Activated CD8-positive, alpha-beta T cell treated with anti-CD3 and anti-CD28 coated beads for 36 hours (primary cell): ENCODE measurements at regions not wholly inside any gene's neighbourhood (a gene's known extent, or its start where the extent isn't known, plus 50 kb on each side); places are given as distances from the start of the nearest gene placed in this dataset.
"Not testable (repeated sequence)": the region's sequence is repeated elsewhere in the genome, so short reads cannot be mapped to it uniquely, and the experiment has no call there.

Experiments
- ATAC-seq: fragments of 200-7000 bp; cut with Tn5 transposase; one replicate; pipeline ENCODE4 v1.10.0; 2021; ENCODE audit warnings: mild to moderate bottlenecking, moderate library complexity
- CTCF ChIA-PET: fragments of 350-600 bp; sonication (Branson Sonifier 250); formaldehyde crosslinking; loops from one replicate; lab custom pipeline; 2021; ENCODE audit warnings: antibody characterized with exemption; lab: Charles Lee
- POLR2A ChIA-PET: fragments of 350-600 bp; sonication (Branson Sonifier 250); formaldehyde crosslinking; loops from one replicate; lab custom pipeline; 2021; ENCODE audit warnings: antibody characterized with exemption; lab: Charles Lee
- DNase-seq: peaks from one replicate; pipeline ENCODE4 v3.0.0-alpha.2; 2020
- H3K27ac Mint-ChIP-seq: one replicate; pipeline ENCODE4 v1.8.0; 2021; ENCODE audit warnings: mild to moderate bottlenecking, mixed read lengths
- H3K27me3 Mint-ChIP-seq: one replicate; pipeline ENCODE4 v1.8.0; 2021; ENCODE audit warnings: mixed read lengths
- H3K36me3 Mint-ChIP-seq: one replicate; pipeline ENCODE4 v1.8.0; 2021; ENCODE audit warnings: low read depth, mixed read lengths
- H3K4me1 Mint-ChIP-seq: one replicate; pipeline ENCODE4 v1.8.0; 2021; ENCODE audit warnings: low read depth, mixed read lengths
- H3K4me3 Mint-ChIP-seq: one replicate; pipeline ENCODE4 v1.8.0; 2021; ENCODE audit warnings: mild to moderate bottlenecking, moderate library complexity, mixed read lengths
- H3K9me3 Mint-ChIP-seq: one replicate; pipeline ENCODE4 v1.8.0; 2021; ENCODE audit warnings: mixed read lengths
- intact Hi-C: fragments of 100-400 bp; cut with micrococcal nuclease; formaldehyde crosslinking; loops from one replicate; pipeline ENCODE4 v1.10.0; 2022
- TF ChIP-seq, protein P1 (sequence below): fragments of 200-600 bp; IDR thresholded peaks from one replicate; pipeline ENCODE4 v1.8.0; 2022; ENCODE audit warnings: antibody characterized with exemption, mild to moderate bottlenecking

DNA sequence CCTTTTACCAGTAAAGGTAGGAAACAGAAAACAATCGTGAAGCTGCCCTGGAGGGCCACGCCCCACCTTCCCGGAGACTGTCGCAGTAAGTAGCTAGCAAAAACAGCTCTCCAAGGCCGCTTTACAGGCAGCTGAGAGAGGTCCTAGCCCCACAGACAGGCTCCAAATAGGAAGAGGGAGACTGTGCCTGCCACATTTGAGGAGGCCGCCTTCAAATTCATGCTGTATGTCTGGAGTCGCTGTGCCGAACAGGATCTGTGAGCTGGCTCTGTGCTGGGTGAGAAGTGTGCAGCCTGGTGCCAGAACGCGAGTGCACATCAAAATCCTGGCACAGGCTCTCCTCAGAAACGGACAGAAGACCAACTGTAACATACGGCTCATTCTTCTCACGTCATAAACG lies 582.2 kb downstream of the CETN3 start:
- intact Hi-C loops, result no loop called here
- H3K4me3 Mint-ChIP-seq, result no peak overlapping the region
- POLR2A ChIA-PET, result no interaction called here

DNA sequence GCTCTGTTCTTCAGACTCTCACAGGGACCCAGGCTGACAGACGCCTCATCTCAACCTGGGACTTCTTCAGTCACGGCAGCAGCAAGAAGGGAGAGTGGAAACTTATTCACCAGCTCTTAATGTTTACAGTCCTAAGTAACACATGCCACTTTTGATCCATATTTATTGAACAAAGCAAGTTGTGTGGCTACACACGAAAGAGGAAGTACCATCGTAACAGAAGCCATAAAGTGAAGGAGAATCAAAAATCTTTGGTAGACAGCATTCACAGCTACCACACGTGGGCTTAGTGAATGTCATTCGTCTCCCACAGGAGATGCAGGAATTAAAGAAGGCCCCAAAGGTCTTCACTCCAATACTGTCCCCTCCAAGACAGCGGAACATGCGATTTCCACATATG lies 582.6 kb downstream of the CETN3 start:
- DNase-seq (no peak), ATAC-seq (no peak)
- POLR2A ChIA-PET, result no interaction called here
- CTCF ChIA-PET, result no interaction called here
- H3K4me3 Mint-ChIP-seq, result no peak overlapping the region
- no peaks in the 10 kb centered on the region for H3K27me3 Mint-ChIP-seq
- intact Hi-C loops, result no loop called here
- peaks cover 4% of the 10 kb centered on the region for H3K9me3 Mint-ChIP-seq
- no peaks in the 10 kb centered on the region for H3K4me1 Mint-ChIP-seq
- H3K27ac Mint-ChIP-seq, result no peak overlapping the region
- TF ChIP-seq, protein P1, sequence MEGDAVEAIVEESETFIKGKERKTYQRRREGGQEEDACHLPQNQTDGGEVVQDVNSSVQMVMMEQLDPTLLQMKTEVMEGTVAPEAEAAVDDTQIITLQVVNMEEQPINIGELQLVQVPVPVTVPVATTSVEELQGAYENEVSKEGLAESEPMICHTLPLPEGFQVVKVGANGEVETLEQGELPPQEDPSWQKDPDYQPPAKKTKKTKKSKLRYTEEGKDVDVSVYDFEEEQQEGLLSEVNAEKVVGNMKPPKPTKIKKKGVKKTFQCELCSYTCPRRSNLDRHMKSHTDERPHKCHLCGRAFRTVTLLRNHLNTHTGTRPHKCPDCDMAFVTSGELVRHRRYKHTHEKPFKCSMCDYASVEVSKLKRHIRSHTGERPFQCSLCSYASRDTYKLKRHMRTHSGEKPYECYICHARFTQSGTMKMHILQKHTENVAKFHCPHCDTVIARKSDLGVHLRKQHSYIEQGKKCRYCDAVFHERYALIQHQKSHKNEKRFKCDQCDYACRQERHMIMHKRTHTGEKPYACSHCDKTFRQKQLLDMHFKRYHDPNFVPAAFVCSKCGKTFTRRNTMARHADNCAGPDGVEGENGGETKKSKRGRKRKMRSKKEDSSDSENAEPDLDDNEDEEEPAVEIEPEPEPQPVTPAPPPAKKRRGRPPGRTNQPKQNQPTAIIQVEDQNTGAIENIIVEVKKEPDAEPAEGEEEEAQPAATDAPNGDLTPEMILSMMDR, result no peak
- no peaks in the 10 kb centered on the region for H3K36me3 Mint-ChIP-seq

More for the DNA sequence above, 582.2 kb downstream of the CETN3 start:
- no peaks in the 10 kb centered on the region for H3K27me3 Mint-ChIP-seq
- TF ChIP-seq, protein P1, result no peak
- H3K4me1 Mint-ChIP-seq, result no peaks in the 10 kb centered on the region
- H3K9me3 Mint-ChIP-seq, result peaks cover 4% of the 10 kb centered on the region
- H3K36me3 Mint-ChIP-seq, result no peaks in the 10 kb centered on the region
- H3K27ac Mint-ChIP-seq, result no peak overlapping the region
- ATAC-seq, result no peak
- no peak for DNase-seq
- CTCF ChIA-PET, result no interaction called here

DNA sequence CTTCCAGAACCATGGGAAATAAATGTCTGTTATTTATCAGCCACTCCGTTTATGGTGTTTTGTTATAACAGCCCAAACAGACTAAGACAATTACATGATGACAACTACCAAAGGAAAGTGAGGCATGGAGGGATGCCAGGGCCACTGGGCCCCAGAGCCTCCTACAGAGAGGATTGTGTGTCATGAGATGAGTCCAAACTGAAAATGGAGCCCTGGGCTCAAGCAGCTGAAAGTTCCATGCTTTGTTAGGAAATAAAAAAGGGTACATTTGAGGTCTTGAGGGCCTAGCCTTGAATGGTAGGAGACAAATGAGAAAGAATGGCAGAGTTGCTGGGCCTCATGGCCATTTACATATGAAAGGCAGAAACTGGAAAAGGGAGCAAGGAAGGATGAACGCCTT lies 586.5 kb downstream of the CETN3 start:
- ATAC-seq, result no peak
- Mint-ChIP-seq H3K4me1 (no peaks in the 10 kb centered on the region), H3K9me3 (no peaks in the 10 kb centered on the region), H3K27ac (no peak overlapping the region), H3K4me3 (no peak overlapping the region), H3K36me3 (no peaks in the 10 kb centered on the region), H3K27me3 (no peaks in the 10 kb centered on the region)
- TF ChIP-seq, protein P1, result no peak
- POLR2A ChIA-PET, result no interaction called here
- intact Hi-C loops, result no loop called here
- DNase-seq, result no peak
- CTCF ChIA-PET, result no interaction called here

DNA sequence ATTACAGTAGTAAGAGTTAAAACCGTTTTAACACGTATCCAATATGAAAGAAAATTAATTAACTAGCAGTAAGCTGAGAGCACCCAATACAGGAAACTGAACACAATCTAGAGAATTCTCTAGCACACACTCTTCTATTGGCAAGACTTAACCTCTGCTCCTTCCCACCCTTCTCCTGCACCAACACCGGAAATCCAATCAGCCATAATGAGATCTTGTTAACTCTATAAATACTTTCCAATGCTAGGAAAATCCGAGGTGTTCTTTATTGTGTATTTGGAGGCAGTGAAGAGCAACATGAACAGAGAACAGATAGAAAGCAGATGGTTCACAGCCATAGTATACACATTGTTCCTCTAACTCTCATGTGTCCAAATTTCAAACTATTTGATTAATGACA lies 591.7 kb downstream of the CETN3 start:
- H3K27me3 Mint-ChIP-seq, result no peaks in the 10 kb centered on the region
- DNase-seq (no peak), ATAC-seq (no peak)
- intact Hi-C loops, result no loop called here
- H3K4me3 Mint-ChIP-seq, result no peak overlapping the region
- ChIA-PET CTCF (no interaction called here), POLR2A (no interaction called here)
- no peaks in the 10 kb centered on the region for H3K9me3 Mint-ChIP-seq
- TF ChIP-seq, protein P1, result no peak
- no peaks in the 10 kb centered on the region for H3K4me1 Mint-ChIP-seq
- H3K27ac Mint-ChIP-seq, result no peak overlapping the region
- H3K36me3 Mint-ChIP-seq, result no peaks in the 10 kb centered on the region

DNA sequence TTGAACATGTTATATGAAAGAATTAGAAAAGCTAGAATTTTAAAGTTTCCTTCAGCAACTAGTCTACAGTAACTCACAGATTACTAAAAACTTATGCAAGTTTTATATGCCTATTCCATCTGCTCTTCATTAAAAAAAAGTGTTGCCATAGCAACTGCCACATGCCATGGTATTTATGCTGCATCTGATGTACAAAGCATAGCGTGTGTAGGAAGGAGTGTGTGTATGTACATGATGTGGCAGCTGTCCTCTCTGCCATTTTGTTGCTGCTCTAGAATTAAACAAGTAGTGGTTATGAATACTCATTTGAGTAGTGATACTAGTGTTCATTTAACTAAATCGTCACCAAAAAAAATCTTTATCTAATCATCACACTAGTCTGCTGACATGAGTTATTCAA lies 593.5 kb downstream of the CETN3 start:
- H3K4me3 Mint-ChIP-seq, result no peak overlapping the region
- DNase-seq (no peak), ATAC-seq (no peak)
- intact Hi-C loops, result no loop called here
- H3K9me3 Mint-ChIP-seq, result no peaks in the 10 kb centered on the region
- H3K36me3 Mint-ChIP-seq, result no peaks in the 10 kb centered on the region
- H3K27ac Mint-ChIP-seq, result no peak overlapping the region
- CTCF ChIA-PET, result no interaction called here
- no peaks in the 10 kb centered on the region for H3K27me3 Mint-ChIP-seq
- POLR2A ChIA-PET, result no interaction called here
- H3K4me1 Mint-ChIP-seq, result no peaks in the 10 kb centered on the region
- TF ChIP-seq, protein P1, result no peak

DNA sequence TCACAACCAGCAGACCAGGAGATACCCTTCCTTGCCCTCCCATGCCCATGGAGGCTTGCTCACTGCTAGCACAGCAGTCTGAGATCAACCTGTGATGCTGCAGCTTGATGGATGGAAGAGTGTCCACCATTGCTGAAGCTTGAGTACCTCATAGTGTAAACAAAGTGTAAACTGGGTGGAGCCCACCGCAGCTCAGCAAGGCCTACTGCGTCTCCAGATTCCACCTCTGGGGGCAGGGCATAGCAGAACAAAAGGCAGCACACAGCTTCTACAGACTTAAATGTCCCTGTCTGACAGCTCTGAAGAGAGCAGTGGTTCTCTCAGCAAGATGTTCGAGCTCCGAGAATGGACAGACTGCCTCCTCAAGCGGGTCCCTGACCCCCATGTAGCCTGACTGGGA lies 608.8 kb downstream of the CETN3 start:
- POLR2A ChIA-PET, intact Hi-C loops, H3K36me3 Mint-ChIP-seq, H3K27ac Mint-ChIP-seq, H3K9me3 Mint-ChIP-seq, CTCF ChIA-PET, ATAC-seq, H3K27me3 Mint-ChIP-seq, H3K4me1 Mint-ChIP-seq, H3K4me3 Mint-ChIP-seq, DNase-seq: not testable (repeated sequence)

DNA sequence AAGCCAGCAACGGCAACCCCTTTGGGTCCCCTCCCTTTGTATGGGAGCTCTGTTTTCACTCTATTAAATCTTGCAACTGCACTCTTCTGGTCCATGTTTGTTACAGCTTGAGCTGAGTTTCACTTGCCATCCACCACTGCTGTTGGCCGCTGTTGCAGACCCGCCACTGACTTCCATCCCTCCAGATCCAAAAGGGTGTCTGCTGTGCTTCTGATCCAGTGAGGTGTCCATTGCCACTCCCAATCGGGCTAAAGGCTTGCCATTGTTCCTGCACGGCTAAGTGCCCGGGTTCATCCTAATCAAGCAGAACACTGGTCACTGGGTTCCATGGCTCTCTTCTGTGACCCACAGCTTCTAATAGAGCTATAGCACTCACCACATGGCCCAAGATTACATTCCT lies 615.1 kb downstream of the CETN3 start:
- H3K36me3 Mint-ChIP-seq, CTCF ChIA-PET, H3K27ac Mint-ChIP-seq, intact Hi-C loops, H3K4me3 Mint-ChIP-seq, POLR2A ChIA-PET, H3K4me1 Mint-ChIP-seq, DNase-seq, H3K27me3 Mint-ChIP-seq, ATAC-seq, H3K9me3 Mint-ChIP-seq: not testable (repeated sequence)

DNA sequence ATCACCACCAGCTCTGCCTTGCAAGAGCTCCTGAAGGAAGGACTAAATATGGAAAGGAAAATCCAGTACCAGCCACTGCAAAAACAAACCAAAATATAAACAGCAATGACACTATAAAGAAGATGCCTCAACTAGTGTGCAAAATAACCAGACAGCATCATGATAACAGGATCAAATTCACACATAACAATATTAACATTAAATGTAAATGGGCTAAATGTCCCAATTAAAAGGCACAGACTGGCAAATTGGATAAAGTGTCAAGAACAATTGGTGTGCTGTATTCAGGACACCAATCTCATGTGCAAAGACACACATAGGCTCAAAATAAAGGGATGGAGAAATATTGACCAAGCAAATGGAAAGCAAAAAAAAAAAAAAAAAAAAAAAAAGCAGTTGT lies 629.8 kb downstream of the CETN3 start:
- H3K36me3 Mint-ChIP-seq, ATAC-seq, H3K4me1 Mint-ChIP-seq, CTCF ChIA-PET, DNase-seq, H3K4me3 Mint-ChIP-seq, H3K27me3 Mint-ChIP-seq, H3K27ac Mint-ChIP-seq, POLR2A ChIA-PET, intact Hi-C loops: not testable (repeated sequence)
- peaks cover 27% of the 10 kb centered on the region for H3K9me3 Mint-ChIP-seq
